HepG2 (cell line): ENCODE measurements at regions not wholly inside any gene's neighbourhood (a gene's known extent, or its start where the extent isn't known, plus 50 kb on each side); places are given as distances from the start of the nearest gene placed in this dataset.
A peak's percentile ranks its signal among the peaks of the same experiment; 100 is the strongest.

Source experiments
- ATAC-seq: fragments of 200-7000 bp; cut with Tn5 transposase; 3 replicates; pipeline ENCODE4 v1.9.1; 2020; ENCODE audit warnings: mild to moderate bottlenecking, moderate library complexity
- BruUV-seq: library from RNA; stranded (reverse); fragments of 400-500 nt; replicated peaks from 2 replicates; lab custom pipeline; 2021; lab: Mats Ljungman, UMichigan
- CTCF ChIA-PET: fragments of 300-600 bp; formaldehyde crosslinking; extraction: SDS; loops from one replicate; lab custom pipeline; 2021; ENCODE audit warnings: low total read pairs, inconsistent platforms, low intra/inter-chr PET ratio; lab: Yijun Ruan, JAX
- POLR2A ChIA-PET: fragments of 350-600 bp; sonication (Branson Sonifier 250); formaldehyde crosslinking; loops from one replicate; lab custom pipeline; 2020; ENCODE audit warnings: antibody characterized with exemption, inconsistent platforms; lab: Yijun Ruan, JAX
- DNase-seq: peaks from one replicate; pipeline ENCODE4 v3.0.0-alpha.2; 2015; ENCODE audit warnings: low spot score
- FAIRE-seq: peaks from 3 replicates; lab custom pipeline; 2011; peaks lifted over from hg19 to GRCh38; lab: Jason Lieb, UNC
- H2AFZ ChIP-seq: one replicate; pipeline ENCODE4 v1.6.1; 2011; ENCODE audit warnings: low read length, inconsistent platforms
- H3K27ac ChIP-seq: fragments of 300-600 bp; 3 replicates; pipeline ENCODE4 v1.8.0; 2011; ENCODE audit warnings: mixed run types, mild to moderate bottlenecking, mixed read lengths, low read length, inconsistent platforms; ENCODE audit not compliant: insufficient read depth; ENCODE audit errors: extremely low read length
- H3K27me3 ChIP-seq, 2 experiments: fragments of 200-600 bp in 1 of 2; 2 replicates in 1 of 2; 3 replicates in 1 of 2; pipeline versions ENCODE4 v1.6.0 to v1.8.0; 2011; ENCODE audit warnings: low read length in 2 of 2, mild to moderate bottlenecking in 2 of 2, moderate library complexity in 2 of 2, inconsistent platforms in 1 of 2; ENCODE audit not compliant: insufficient read depth in 2 of 2, control insufficient read depth in 1 of 2
- H3K36me3 ChIP-seq, 2 experiments: fragments of 200-600 bp in 1 of 2; replicated peaks in 1 of 2; 2 replicates in 1 of 2; 3 replicates in 1 of 2; pipeline versions ENCODE4 v1.5.1 to v1.8.0; 2011; ENCODE audit warnings: low read length in 2 of 2, inconsistent platforms in 1 of 2; ENCODE audit not compliant: insufficient read depth in 2 of 2, control insufficient read depth in 1 of 2
- H3K4me1 ChIP-seq: 2 replicates; pipeline ENCODE4 v1.5.1; 2012; ENCODE audit warnings: low read length, inconsistent platforms; ENCODE audit not compliant: insufficient read depth
- H3K4me2 ChIP-seq: 2 replicates; pipeline ENCODE4 v1.6.0; 2011; ENCODE audit warnings: low read depth, low read length, inconsistent platforms
- H3K4me3 ChIP-seq, 3 experiments: fragments of 200-600 bp in 1 of 3; sonication (generic), shearing (Covaris generic) in 1 of 3; replicated peaks in 1 of 3; 2 replicates each; pipeline ENCODE4 v1.5.1; 2011 to 2016; ENCODE audit warnings: low read length in 3 of 3, inconsistent platforms in 2 of 3, low read depth in 2 of 3, mild to moderate bottlenecking in 2 of 3, control low read depth in 1 of 3, mixed read lengths in 1 of 3; ENCODE audit not compliant: insufficient read depth in 1 of 3
- H3K79me2 ChIP-seq: one replicate; pipeline ENCODE4 v1.6.1; 2011; ENCODE audit warnings: low read length, inconsistent platforms; ENCODE audit not compliant: insufficient read depth
- H3K9ac ChIP-seq: 2 replicates; pipeline ENCODE4 v1.6.0; 2011; ENCODE audit warnings: mild to moderate bottlenecking, low read depth, low read length, inconsistent platforms; ENCODE audit not compliant: insufficient read depth
- H3K9me3 ChIP-seq: 2 replicates; pipeline ENCODE4 v1.5.1; 2012; ENCODE audit warnings: mild to moderate bottlenecking, low read length
- H4K20me1 ChIP-seq: 2 replicates; pipeline ENCODE4 v1.6.0; 2011; ENCODE audit warnings: inconsistent platforms, mild to moderate bottlenecking, low read length, moderate library complexity; ENCODE audit not compliant: insufficient read depth
- ARNTL ChIP-seq: sonication (generic); formaldehyde crosslinking; IDR thresholded peaks from 2 replicates; pipeline ENCODE4 v1.4.0; 2020; ENCODE audit warnings: mild to moderate bottlenecking, missing genetic modification reagents
- FLYWCH1 ChIP-seq: sonication (generic); formaldehyde crosslinking; IDR thresholded peaks from 2 replicates; pipeline ENCODE4 v1.8.1; 2023; ENCODE audit warnings: mild to moderate bottlenecking, missing genetic modification reagents
- GATAD2A ChIP-seq: IDR thresholded peaks from 2 replicates; pipeline ENCODE4 v1.6.1; 2016
- HCFC1 ChIP-seq: fragments of 150-350 bp; IDR thresholded peaks from 2 replicates; pipeline ENCODE4 v1.6.1; 2014; ENCODE audit warnings: low read depth, low read length
- KLF11 ChIP-seq: IDR thresholded peaks from 2 replicates; pipeline ENCODE4 v1.6.1; 2016; ENCODE audit warnings: missing compliant biosample characterization
- MAFF ChIP-seq: IDR thresholded peaks from 2 replicates; pipeline ENCODE4 v1.6.1; 2011; ENCODE audit warnings: low read depth, low read length, improper control_type of control experiment
- MAFK ChIP-seq, 2 experiments: IDR thresholded peaks in 1 of 2; conservative IDR thresholded peaks in 1 of 2; 2 replicates each; pipeline ENCODE4 v1.6.1; 2011; ENCODE audit warnings: improper control_type of control experiment in 2 of 2, low read length in 2 of 2
- NFE2L2 ChIP-seq: fragments of 150-350 bp; IDR thresholded peaks from 2 replicates; pipeline ENCODE4 v1.6.1; 2014; ENCODE audit warnings: low read length
- ZNF121 ChIP-seq: sonication (generic); formaldehyde crosslinking; IDR thresholded peaks from 2 replicates; pipeline ENCODE4 v1.5.0; 2020; ENCODE audit warnings: mild to moderate bottlenecking, missing genetic modification reagents
- ZNF652 ChIP-seq: IDR thresholded peaks from 2 replicates; pipeline ENCODE4 v1.6.1; 2016; ENCODE audit warnings: low read depth, borderline replicate concordance
- WGBS: methylation state at CpG from one replicate; pipeline ENCODE4 v1.1.6; 2017; ENCODE audit warnings: low lambda C conversion rate; 5-methylcytosine and 5-hydroxymethylcytosine counted together
- in situ Hi-C: cut with HindIII; loops from 2 replicates; pipeline ENCODE4 v1.10.0; 2017; ENCODE audit warnings: low pct_unique_long_range_greater_than_20kb; ENCODE audit not compliant: extremely low pct_ligation_motif_present
- intact Hi-C: fragments of 100-400 bp; cut with micrococcal nuclease; formaldehyde crosslinking; loops from one replicate; pipeline ENCODE4 v1.10.0; 2022; ENCODE audit not compliant: unreplicated experiment
- TF ChIP-seq, protein P1 (sequence below), 2 experiments: fragments of 450-650 bp in 1 of 2; sonication (generic) in 1 of 2; formaldehyde crosslinking; IDR thresholded peaks; 2 replicates each; pipeline versions ENCODE4 v1.5.0 to v1.8.0; 2020 to 2022; ENCODE audit warnings: mild to moderate bottlenecking in 1 of 2, missing genetic modification reagents in 1 of 2
- TF ChIP-seq, protein P2 (sequence below): sonication (generic); formaldehyde crosslinking; IDR thresholded peaks from 2 replicates; pipeline ENCODE4 v1.4.0; 2020; ENCODE audit warnings: mild to moderate bottlenecking, missing genetic modification reagents
- TF ChIP-seq, protein P3 (sequence below): fragments of 450-650 bp; IDR thresholded peaks from 2 replicates; pipeline ENCODE4 v1.6.1; 2016

DNA sequence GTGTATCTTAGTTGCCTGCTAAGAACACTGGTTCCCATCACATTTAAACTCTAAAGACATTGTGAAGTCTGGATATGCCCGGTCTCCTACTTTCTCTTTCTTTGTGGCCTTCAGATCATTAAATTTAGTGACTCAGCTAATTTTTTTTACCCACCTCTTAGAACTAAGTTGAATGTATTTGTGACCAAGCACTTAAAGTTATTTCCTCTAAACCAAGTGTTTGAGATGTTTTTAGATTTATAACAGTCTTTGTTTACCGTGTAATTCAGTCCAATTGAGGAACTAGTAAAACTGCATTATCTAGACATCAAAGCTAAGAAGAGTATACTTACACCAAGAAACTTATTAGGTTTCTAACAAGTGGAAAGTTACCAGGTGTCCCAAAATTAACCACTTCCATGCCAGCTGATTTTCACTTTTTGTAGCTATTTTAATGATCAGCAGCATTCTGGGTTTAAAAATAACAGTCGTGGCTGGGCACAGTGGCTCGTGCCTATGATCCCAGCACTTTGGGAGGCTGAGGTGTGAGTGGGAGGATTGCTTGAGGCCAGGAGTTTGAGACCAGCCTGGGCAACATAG, 53.1 kb downstream of the ARHGAP35 start:
- Histone ChIP-seq H3K4me1 (peaks cover 59% of the 10 kb centered on the region), H4K20me1 (peaks cover 28% of the 10 kb centered on the region; the same call in 1 of the 2 replicates), H3K4me3 (no peak overlapping the region), H3K36me3 (peaks cover 4 to 7% of the 10 kb centered on the region in 2 experiments; a peak in 3 of 5 replicates), H3K9me3 (no peaks in the 10 kb centered on the region), H3K9ac (no peak overlapping the region), H2AFZ (no peak overlapping the region), H3K4me2 (no peak overlapping the region), H3K27ac (peak overlapping the region; percentile 20), H3K79me2 (peaks cover 85% of the 10 kb centered on the region), H3K27me3 (no peaks in the 10 kb centered on the region)
- TF ChIP-seq NFE2L2 (peak; percentile 88), ZNF121 (CRISPR knock-in tag) (peak; percentile 79), FLYWCH1 (CRISPR knock-in tag) (no peak), MAFF (peak; percentile 70), HCFC1 (no peak), ZNF652 (CRISPR knock-in tag) (peak; percentile 80), MAFK (conservative IDR thresholded peaks at IDR 0.05 in 1 of 2, IDR thresholded peaks at IDR 0.05 in 1 of 2; ENCODE audit: low read length in 2 of 2) (peak; percentile 78 to 81), GATAD2A (no peak), ARNTL (CRISPR knock-in tag) (no peak), KLF11 (CRISPR knock-in tag) (no peak)
- TF ChIP-seq, protein P1, sequence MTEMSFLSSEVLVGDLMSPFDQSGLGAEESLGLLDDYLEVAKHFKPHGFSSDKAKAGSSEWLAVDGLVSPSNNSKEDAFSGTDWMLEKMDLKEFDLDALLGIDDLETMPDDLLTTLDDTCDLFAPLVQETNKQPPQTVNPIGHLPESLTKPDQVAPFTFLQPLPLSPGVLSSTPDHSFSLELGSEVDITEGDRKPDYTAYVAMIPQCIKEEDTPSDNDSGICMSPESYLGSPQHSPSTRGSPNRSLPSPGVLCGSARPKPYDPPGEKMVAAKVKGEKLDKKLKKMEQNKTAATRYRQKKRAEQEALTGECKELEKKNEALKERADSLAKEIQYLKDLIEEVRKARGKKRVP (CRISPR knock-in tag; IDR thresholded peaks at IDR 0.05), result no peak
- TF ChIP-seq, protein P2, sequence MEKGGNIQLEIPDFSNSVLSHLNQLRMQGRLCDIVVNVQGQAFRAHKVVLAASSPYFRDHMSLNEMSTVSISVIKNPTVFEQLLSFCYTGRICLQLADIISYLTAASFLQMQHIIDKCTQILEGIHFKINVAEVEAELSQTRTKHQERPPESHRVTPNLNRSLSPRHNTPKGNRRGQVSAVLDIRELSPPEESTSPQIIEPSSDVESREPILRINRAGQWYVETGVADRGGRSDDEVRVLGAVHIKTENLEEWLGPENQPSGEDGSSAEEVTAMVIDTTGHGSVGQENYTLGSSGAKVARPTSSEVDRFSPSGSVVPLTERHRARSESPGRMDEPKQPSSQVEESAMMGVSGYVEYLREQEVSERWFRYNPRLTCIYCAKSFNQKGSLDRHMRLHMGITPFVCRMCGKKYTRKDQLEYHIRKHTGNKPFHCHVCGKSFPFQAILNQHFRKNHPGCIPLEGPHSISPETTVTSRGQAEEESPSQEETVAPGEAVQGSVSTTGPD (CRISPR knock-in tag), result no peak
- TF ChIP-seq, protein P3, sequence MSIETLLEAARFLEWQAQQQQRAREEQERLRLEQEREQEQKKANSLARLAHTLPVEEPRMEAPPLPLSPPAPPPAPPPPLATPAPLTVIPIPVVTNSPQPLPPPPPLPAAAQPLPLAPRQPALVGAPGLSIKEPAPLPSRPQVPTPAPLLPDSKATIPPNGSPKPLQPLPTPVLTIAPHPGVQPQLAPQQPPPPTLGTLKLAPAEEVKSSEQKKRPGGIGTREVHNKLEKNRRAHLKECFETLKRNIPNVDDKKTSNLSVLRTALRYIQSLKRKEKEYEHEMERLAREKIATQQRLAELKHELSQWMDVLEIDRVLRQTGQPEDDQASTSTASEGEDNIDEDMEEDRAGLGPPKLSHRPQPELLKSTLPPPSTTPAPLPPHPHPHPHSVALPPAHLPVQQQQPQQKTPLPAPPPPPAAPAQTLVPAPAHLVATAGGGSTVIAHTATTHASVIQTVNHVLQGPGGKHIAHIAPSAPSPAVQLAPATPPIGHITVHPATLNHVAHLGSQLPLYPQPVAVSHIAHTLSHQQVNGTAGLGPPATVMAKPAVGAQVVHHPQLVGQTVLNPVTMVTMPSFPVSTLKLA, result no peak
- ATAC-seq, result no peak
- in situ Hi-C loops (no loop called here), intact Hi-C loops (no loop called here)
- WGBS, result 88% methylated on average over 4 of the region's 4 CpGs
- ChIA-PET CTCF (no interaction called here), POLR2A (no interaction called here)
- DNase-seq, result no peak
- FAIRE-seq, result no peak
- BruUV-seq, result no TSS peak
